Kidney epithelial cell (primary cell): ENCODE measurements at regions not wholly inside any gene's neighbourhood (a gene's known extent, or its start where the extent isn't known, plus 50 kb on each side); places are given as distances from the start of the nearest gene placed in this dataset.
A peak's percentile ranks its signal among the peaks of the same experiment; 100 is the strongest.

ENCODE experiments used
- DNase-seq: peaks from one replicate; pipeline ENCODE4 v3.0.0-alpha.2; 2010; ENCODE audit warnings: low read depth
- H3K27me3 ChIP-seq: 2 replicates; pipeline ENCODE4 v1.6.0; 2011; ENCODE audit warnings: low read length; ENCODE audit not compliant: control insufficient read depth, insufficient read depth
- H3K36me3 ChIP-seq: 2 replicates; pipeline ENCODE4 v1.5.1; 2011; ENCODE audit warnings: low read length; ENCODE audit not compliant: control insufficient read depth, insufficient read depth
- H3K4me3 ChIP-seq: 2 replicates; pipeline ENCODE4 v1.5.1; 2011; ENCODE audit warnings: low read depth, mild to moderate bottlenecking, control low read depth, low read length
- TF ChIP-seq, protein P1 (sequence below): IDR thresholded peaks from 2 replicates; pipeline ENCODE4 v1.5.1; 2011; ENCODE audit warnings: mild to moderate bottlenecking, moderate library complexity, low read length, control low read depth, inconsistent platforms; ENCODE audit not compliant: insufficient read depth, poor library complexity, severe bottlenecking

DNA sequence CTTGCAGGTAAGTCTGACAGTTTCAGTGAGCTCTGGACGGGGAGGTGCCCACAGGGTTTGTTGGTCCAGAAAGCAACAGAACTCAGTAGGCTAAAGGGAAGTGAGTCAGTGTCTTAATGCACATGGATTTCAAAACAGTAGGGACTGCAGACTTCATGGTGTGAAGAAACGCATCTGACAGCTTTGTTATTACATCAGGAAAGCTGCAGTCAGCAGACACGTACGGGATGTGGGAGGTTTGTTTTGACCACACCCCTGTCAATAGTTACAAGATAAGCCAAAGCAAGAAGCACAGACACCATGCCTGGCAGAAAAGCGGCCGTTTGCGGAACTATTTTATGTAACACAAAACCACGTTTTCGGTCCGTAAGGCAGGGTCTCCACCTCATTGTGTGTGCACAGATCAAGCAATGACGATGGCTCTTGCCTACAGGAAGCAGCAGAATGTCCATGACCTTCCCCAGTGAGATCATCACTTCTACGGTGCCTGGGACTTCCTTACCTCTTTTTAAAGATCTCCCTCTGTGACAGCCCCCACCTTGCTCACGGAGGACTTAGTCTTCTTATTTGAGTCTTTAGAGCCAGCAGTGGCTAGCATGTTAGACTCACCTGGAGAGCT lies 58.2 kb upstream of the FTH1 start:
- no peaks in the 10 kb centered on the region for H3K27me3 ChIP-seq
- DNase-seq: peak; percentile 89
- no peaks in the 10 kb centered on the region for H3K36me3 ChIP-seq
- H3K4me3 ChIP-seq: no peak overlapping the region
- TF ChIP-seq, protein P1, sequence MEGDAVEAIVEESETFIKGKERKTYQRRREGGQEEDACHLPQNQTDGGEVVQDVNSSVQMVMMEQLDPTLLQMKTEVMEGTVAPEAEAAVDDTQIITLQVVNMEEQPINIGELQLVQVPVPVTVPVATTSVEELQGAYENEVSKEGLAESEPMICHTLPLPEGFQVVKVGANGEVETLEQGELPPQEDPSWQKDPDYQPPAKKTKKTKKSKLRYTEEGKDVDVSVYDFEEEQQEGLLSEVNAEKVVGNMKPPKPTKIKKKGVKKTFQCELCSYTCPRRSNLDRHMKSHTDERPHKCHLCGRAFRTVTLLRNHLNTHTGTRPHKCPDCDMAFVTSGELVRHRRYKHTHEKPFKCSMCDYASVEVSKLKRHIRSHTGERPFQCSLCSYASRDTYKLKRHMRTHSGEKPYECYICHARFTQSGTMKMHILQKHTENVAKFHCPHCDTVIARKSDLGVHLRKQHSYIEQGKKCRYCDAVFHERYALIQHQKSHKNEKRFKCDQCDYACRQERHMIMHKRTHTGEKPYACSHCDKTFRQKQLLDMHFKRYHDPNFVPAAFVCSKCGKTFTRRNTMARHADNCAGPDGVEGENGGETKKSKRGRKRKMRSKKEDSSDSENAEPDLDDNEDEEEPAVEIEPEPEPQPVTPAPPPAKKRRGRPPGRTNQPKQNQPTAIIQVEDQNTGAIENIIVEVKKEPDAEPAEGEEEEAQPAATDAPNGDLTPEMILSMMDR: no peak

- TF ChIP-seq, protein P1: no peak
- Histone ChIP-seq H3K36me3 (no peaks in the 10 kb centered on the region), H3K4me3 (no peak overlapping the region), H3K27me3 (no peaks in the 10 kb centered on the region)
- no peak for DNase-seq
These were observed 57.6 kb upstream of the FTH1 start for GRCh38 chr11:62024936-62025486.

GRCh38 chr11:62022211-62022610 lies 54.8 kb upstream of the FTH1 start:
- TF ChIP-seq, protein P1: no peak
- no peaks in the 10 kb centered on the region for H3K27me3 ChIP-seq
- no peaks in the 10 kb centered on the region for H3K36me3 ChIP-seq
- DNase-seq: no peak
- no peak overlapping the region for H3K4me3 ChIP-seq

GRCh38 chr11:62020661-62021060 lies 53.2 kb upstream of the FTH1 start:
- TF ChIP-seq, protein P1: no peak
- H3K27me3 ChIP-seq: no peaks in the 10 kb centered on the region
- DNase-seq: no peak
- no peaks in the 10 kb centered on the region for H3K36me3 ChIP-seq
- no peak overlapping the region for H3K4me3 ChIP-seq

GRCh38 chr11:62018981-62019664 lies 51.7 kb upstream of the FTH1 start:
- H3K27me3 ChIP-seq: no peaks in the 10 kb centered on the region
- no peaks in the 10 kb centered on the region for H3K36me3 ChIP-seq
- DNase-seq: no peak
- TF ChIP-seq, protein P1: no peak
- H3K4me3 ChIP-seq: no peak overlapping the region
